Fibroblast of skin of right quadriceps (primary cell): ENCODE measurements at regions not wholly inside any gene's neighbourhood (a gene's known extent, or its start where the extent isn't known, plus 50 kb on each side); places are given as distances from the start of the nearest gene placed in this dataset.

Experiments
- DNase-seq: peaks from one replicate; pipeline ENCODE4 v3.0.0-alpha.2; 2013

- no peak for DNase-seq
These were observed 164.5 kb upstream of the TPM1 start for GRCh38 chr15:62878070-62878469.

- no peak for DNase-seq
These were observed 162.8 kb upstream of the TPM1 start for GRCh38 chr15:62879770-62880169.

GRCh38 chr15:62880278-62880677, 162.3 kb upstream of the TPM1 start:
- peak; percentile 85 for DNase-seq

DNA sequence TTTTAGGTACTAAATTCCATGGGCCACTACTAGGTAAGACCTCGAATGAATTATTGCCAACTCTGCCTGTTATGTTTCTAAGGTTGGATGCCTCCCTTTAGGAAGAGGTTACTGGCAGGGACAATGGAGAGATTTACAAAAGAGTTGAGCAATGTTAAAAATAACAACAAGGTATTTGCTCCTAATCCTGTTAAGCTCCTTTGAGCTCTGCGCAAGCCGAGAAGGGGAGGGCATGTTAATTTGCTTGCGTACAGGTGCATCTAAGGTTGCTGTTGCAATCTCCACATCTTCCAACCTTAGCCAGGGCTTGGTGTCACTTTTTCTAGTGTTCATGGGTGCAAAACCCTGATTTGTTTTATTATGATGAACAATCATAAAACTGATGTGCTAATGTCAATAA, 161.5 kb upstream of the TPM1 start:
- no peak for DNase-seq

- peak; percentile 97 for DNase-seq
These were observed 158.5 kb upstream of the TPM1 start for GRCh38 chr15:62883938-62884479.

- peak; percentile 33 for DNase-seq
These were observed 156.0 kb upstream of the TPM1 start for GRCh38 chr15:62886431-62887071.

GRCh38 chr15:62887113-62887570, 155.4 kb upstream of the TPM1 start:
- peak; percentile 68 for DNase-seq

DNA sequence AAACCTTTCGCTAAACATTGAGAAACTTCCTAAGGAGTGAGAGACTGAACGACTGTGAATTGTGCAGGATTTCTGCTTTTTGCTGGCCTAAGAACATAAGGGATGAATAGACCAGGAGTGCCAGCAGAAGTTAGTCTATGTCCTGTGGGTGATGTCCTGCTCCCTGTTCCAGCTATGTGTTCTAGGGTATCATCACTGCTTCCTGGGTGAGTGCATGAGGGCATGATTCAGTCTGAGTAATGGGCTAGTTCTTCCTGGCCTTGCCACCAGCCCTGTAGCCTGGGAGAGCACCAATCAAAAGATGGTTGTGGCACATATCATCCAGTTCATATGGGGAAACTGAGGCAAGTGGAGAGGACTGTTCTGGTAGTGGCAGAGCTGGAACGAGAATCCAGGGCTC, 153.9 kb upstream of the TPM1 start:
- DNase-seq, result no peak

DNA sequence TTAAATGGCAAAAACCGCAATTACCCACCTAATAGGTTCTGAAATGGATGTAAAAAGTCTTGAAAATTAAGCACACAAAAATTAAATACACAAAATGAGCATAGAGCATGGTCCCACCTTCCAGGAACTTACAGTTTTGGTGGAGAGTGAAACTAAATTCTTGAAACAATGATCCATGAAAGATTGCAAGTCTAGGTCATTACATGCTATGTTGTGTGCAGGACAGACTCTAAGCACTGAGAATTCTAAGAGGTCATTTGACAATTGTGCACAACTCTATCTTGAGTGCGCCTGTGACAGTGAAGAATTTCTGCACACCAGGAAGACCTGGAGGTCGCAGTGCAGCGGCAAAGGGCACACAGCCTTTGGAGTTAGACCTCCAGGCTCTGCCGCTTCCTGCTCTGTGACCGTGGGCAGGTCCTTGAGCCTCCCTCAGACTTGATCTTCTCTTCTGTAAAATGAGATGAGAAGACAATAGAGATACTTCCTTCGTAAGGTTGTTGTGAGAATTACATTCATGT, 153.3 kb upstream of the TPM1 start:
- no peak for DNase-seq

DNA sequence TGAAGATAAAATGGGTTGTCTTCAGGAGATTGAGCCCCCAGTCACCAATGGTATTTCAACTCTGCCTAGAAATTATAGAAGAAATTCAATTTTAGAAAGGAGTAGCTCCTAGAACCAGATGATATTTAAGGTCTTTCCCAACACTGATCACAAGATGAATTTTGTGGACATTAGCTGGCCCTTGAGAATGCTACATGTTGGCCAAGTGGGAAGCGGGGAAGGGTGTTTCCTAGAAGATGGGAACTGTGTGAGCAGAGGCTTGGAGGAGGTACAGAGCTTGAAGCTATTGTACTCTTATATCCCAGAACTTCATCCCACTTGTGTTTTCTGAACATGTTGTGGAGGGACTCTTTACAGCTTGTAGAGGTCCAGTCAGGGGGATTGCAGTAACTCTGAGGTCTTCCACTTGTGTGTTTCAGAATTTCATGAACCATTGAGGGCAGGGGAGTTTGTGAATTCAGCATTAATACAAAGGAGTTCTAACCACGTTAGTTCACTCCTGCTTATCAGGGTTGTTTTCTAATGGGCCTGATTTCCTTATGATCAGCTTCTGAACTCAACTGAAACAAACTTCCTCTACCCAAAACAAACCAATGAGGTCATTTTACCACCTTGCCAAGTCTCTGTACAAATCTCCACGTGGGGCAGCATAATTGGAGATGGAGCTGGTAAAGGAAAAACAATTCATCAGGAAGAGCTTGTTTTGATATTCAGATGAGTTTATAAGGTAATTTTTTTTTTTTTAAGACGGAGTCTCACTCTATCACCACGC, 152.6 kb upstream of the TPM1 start:
- DNase-seq, result no peak

- DNase-seq, result no peak
These were observed 148.0 kb upstream of the TPM1 start for GRCh38 chr15:62894322-62895085.

GRCh38 chr15:62895139-62895866, 147.2 kb upstream of the TPM1 start:
- peak; percentile 88 for DNase-seq

- peak; percentile 91 for DNase-seq
These were observed 146.6 kb upstream of the TPM1 start for GRCh38 chr15:62895905-62896316.

DNA sequence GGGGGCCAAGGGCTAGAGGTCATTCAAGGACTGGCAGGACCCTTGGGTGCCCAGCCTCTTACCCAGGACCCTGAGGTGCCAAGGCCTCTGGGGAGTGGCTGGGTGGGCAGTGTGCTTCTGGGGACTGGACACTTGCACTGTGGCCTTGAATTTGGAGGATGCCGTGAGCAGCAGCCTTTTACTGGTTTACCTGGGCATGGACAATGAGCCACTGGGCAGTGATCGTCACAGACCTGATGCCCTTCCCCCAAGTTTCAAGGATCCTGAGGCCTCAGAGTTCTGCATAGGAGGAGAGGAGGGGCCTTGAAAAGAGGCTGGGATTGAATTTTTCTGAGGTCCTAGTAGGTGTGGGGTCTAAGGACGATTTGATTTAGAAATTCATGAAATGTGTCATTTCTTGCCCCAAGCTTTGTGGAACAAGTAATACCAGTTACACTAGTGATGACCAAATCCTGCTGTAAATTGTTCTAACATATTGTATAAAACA, 146.1 kb upstream of the TPM1 start:
- DNase-seq, result peak; percentile 39

DNA sequence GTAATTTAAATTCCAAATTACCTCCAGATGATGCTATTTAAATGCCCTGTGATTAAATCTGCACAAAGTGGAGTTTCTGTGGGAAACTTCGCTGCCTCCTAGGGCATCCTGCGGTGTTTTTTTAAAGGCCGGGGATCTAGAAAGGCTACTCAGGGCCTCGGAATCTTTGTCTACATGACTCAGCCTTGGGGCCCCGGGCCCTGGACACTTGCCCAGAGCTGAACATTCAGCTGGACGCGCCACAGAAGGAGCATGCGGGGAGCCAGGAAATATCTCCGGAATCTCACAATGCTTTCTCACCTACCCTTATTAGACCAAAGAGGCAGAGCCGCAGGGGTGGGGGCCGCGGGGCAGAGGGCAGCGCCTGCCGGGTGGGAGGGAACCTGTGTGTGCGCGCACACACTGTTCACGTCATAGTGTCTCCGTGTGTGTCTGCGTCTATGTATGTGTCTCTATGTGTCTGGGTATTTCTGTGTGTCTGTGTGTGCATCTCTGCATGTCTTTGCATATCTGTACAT, 145.5 kb upstream of the TPM1 start:
- peak; percentile 100 for DNase-seq

DNA sequence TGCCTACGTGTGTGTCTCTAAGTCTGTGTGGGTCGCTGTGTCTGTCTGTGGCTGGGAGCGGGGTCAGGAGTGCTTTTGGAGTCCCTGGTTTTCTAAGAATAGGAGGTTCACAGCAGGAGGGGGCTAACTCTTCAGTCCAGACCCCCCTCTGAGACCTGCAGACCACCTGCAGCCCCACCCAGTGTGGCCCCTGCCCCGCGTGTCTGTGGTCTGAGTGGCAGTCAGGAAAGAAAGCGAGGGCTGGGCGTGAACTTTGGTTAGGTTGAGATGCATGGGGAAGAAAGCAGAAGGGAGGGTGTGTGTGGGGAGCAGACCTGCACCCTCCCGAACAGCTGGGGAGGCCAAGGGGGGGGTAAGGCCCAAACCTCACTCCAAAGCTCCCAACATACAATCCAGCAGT, 144.9 kb upstream of the TPM1 start:
- no peak for DNase-seq

- no peak for DNase-seq
These were observed 143.5 kb upstream of the TPM1 start for GRCh38 chr15:62899090-62899493.

- no peak for DNase-seq
These were observed 142.3 kb upstream of the TPM1 start for GRCh38 chr15:62900071-62900802.

DNA sequence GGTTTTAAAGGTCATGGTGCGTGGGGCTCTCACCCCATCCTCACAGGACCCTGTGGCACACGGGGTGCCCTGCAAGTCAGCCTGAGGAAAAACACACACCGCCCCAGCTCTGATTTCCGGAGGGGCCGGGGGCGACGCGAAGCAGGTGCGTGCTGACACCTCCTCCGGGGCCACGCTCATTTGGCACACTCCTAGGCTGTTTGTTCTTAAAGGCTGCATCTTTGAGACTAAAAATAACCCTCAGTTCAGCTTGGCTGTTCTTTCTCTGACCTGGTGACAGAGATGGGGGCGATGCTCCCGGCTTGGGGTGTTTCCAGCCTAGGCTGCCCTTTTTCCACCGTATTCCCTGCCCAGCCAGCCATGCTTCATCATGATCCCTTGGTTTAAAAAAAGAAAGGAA, 141.5 kb upstream of the TPM1 start:
- DNase-seq, result no peak

DNA sequence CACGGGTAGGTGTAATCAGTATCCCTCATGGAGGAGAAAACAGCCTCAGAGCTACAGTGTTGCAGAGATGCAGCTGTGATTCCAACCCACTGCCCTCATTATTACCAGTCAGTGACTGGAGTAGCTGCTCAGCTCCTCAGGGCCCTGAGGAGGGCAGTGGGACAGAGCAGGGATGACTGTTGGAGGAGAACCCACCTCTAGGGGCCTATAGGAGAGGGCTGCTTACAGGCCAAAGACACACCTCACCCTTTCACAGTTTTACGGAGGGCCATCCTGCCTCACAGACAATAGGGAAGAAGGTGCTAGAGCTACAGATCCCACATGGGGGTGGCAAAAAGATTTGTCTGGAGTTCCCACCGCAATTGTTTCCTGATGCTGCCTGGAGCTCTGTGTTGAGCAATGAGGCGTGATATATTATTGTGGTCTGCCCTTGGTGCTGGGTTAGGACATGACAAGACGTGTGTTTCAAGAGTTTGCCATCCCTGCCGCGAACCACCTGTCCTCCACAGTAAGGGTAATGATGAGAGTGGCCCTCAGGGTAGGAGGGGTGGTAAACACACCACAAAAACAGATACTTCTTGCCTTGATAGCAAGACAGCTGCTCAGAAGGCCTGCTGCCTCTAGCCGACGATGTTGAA, 140.5 kb upstream of the TPM1 start:
- DNase-seq, result no peak

DNA sequence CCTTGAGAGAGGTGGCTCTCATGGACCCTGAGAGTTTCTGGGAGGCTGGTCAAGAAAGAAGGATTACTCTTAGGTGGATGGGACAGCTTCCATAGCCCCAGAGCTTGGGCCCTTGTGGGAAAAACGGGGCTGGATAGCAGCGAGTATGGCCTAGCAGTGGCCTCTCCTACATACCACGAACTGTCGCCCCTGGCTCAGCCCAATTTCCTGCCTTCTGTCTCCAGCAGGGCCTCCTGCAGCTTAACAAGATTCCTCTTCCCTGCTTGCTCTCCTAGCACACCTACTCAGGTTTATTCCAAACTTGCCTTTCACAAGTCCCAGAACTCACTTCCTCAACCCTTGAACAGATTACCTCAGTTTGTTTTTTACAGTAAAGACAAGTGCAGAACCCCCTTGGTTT, 139.7 kb upstream of the TPM1 start:
- DNase-seq, result no peak
